ENCODE measurements at regions not wholly inside any gene's neighbourhood (a gene's known extent, or its start where the extent isn't known, plus 50 kb on each side); places are given as distances from the start of the nearest gene placed in this dataset.

GRCh38 chr4:151953795-151954372 is 193.1 kb upstream of the GATB start:
- H3K4me1 Mint-ChIP-seq, result peaks cover 11% of the 10 kb centered on the region
- ATAC-seq (no peak), DNase-seq (no peak)
- peaks cover 15% of the 10 kb centered on the region for H3K27me3 Mint-ChIP-seq
- peaks cover 2% of the 10 kb centered on the region for H3K36me3 Mint-ChIP-seq (ENCODE audit: low read depth)
- H3K27ac Mint-ChIP-seq, result no peak overlapping the region
- H3K4me3 Mint-ChIP-seq, result no peak overlapping the region
- no peaks in the 10 kb centered on the region for H3K9me3 ChIP-seq (ENCODE audit: control insufficient read depth, low read length, poor library complexity, severe bottlenecking)

DNA sequence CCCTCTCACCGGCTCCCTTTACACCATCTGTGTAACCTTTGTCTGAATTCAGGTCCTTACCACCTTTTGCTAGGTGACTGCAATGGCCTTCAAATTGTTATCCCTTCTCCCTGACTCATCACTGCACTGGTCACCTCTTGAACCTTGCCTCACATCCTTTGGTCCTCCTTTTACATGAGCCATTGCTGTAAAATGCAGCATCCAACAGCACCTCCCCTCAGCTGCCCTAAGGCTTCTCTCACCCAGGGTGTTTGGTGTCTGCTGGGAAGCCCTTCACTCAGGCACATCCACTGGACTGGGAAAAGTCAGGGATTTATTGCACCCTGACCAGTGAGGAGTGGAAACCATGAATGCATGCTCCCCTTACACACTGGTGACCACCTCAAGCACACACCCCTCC is 192.5 kb upstream of the GATB start:
- Mint-ChIP-seq H3K4me3 (no peak overlapping the region), H3K36me3 (ENCODE audit: low read depth) (peaks cover 2% of the 10 kb centered on the region), H3K27me3 (peaks cover 15% of the 10 kb centered on the region), H3K4me1 (peaks cover 11% of the 10 kb centered on the region), H3K27ac (peak overlapping the region; percentile 82)
- no peaks in the 10 kb centered on the region for H3K9me3 ChIP-seq (ENCODE audit: control insufficient read depth, low read length, poor library complexity, severe bottlenecking)
- DNase-seq, result no peak
- no peak for ATAC-seq

GRCh38 chr4:151952711-151953254 is 192.0 kb upstream of the GATB start:
- ATAC-seq, result no peak
- DNase-seq, result no peak
- Mint-ChIP-seq H3K4me3 (peak overlapping the region; percentile 8), H3K36me3 (ENCODE audit: low read depth) (peaks cover 2% of the 10 kb centered on the region), H3K27ac (peak overlapping the region; percentile 82), H3K4me1 (peaks cover 11% of the 10 kb centered on the region), H3K27me3 (peaks cover 15% of the 10 kb centered on the region)
- no peaks in the 10 kb centered on the region for H3K9me3 ChIP-seq (ENCODE audit: control insufficient read depth, low read length, poor library complexity, severe bottlenecking)

DNA sequence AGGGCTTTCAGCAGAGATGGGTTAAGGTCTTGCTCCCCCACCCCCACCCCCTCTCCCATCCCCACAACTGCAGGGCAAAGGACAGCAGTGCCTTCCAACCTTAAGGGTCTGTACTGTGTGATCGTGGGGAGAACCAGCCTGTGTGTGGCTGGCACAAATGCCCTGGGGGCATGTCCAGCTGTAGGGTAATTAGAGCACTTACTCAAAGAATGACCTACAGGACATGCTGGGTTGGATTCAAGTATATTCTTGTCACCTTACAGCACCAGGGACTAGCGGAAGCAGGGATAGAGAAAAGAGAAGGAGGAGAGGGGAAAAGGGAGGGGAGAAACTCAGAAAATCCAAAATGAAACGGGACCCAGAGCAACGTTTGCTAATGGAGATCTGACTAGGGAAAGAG is 191.3 kb upstream of the GATB start:
- Mint-ChIP-seq H3K27ac (peak overlapping the region; percentile 82), H3K4me1 (peaks cover 9% of the 10 kb centered on the region), H3K27me3 (peaks cover 12% of the 10 kb centered on the region), H3K4me3 (no peak overlapping the region), H3K36me3 (ENCODE audit: low read depth) (no peaks in the 10 kb centered on the region)
- no peak for ATAC-seq
- DNase-seq, result no peak
- H3K9me3 ChIP-seq (ENCODE audit: control insufficient read depth, low read length, poor library complexity, severe bottlenecking), result no peaks in the 10 kb centered on the region

GRCh38 chr4:151951671-151952050 is 190.9 kb upstream of the GATB start:
- H3K4me1 Mint-ChIP-seq, result peaks cover 9% of the 10 kb centered on the region
- H3K36me3 Mint-ChIP-seq (ENCODE audit: low read depth), result no peaks in the 10 kb centered on the region
- H3K27ac Mint-ChIP-seq, result no peak overlapping the region
- no peak for ATAC-seq
- H3K9me3 ChIP-seq (ENCODE audit: control insufficient read depth, low read length, poor library complexity, severe bottlenecking), result peaks cover 1% of the 10 kb centered on the region
- H3K27me3 Mint-ChIP-seq, result peaks cover 10% of the 10 kb centered on the region
- DNase-seq, result no peak
- H3K4me3 Mint-ChIP-seq, result no peak overlapping the region

GRCh38 chr4:151950993-151951670 is 190.3 kb upstream of the GATB start:
- DNase-seq (no peak), ATAC-seq (no peak)
- Mint-ChIP-seq H3K4me3 (no peak overlapping the region), H3K27ac (no peak overlapping the region), H3K36me3 (ENCODE audit: low read depth) (no peaks in the 10 kb centered on the region), H3K4me1 (peaks cover 9% of the 10 kb centered on the region), H3K27me3 (peaks cover 10% of the 10 kb centered on the region)
- H3K9me3 ChIP-seq (ENCODE audit: control insufficient read depth, low read length, poor library complexity, severe bottlenecking), result peaks cover 2% of the 10 kb centered on the region

DNA sequence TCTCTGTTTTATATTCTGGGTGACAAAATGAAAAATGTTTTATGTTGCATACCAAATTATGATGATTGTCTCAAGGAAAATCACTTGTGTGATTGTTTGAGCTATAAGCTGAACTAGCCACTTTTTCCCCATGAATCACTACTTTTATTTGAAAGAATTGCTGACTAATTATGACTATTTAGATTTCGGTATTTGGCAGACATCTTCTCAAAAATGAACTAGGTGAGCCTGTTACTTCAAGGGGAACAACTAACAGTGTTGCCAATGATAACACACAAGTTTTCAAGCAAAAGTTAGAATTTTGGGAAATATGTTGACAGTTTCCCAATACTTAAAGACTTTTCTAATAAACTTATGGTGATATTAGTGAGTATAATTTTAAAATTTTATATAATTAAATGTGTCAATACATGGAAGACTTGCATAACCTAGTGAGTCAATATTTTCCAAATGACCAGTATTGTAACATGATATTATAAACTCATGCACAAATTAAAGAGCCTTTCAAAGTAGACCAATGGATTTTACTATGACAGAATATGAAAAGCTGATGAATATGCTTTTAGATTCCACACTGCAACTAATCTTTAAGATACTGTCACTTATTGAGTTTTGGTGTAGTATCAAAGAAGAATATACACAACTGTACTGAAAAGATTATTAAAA is 187.7 kb upstream of the GATB start:
- Mint-ChIP-seq H3K36me3 (ENCODE audit: low read depth) (no peaks in the 10 kb centered on the region), H3K27me3 (peaks cover 6% of the 10 kb centered on the region), H3K4me3 (no peak overlapping the region), H3K27ac (no peak overlapping the region), H3K4me1 (peaks cover 9% of the 10 kb centered on the region)
- ATAC-seq (no peak), DNase-seq (no peak)
- H3K9me3 ChIP-seq (ENCODE audit: control insufficient read depth, low read length, poor library complexity, severe bottlenecking), result peaks cover 2% of the 10 kb centered on the region

GRCh38 chr4:151946718-151947117 is 185.9 kb upstream of the GATB start:
- no peak for ATAC-seq
- Mint-ChIP-seq H3K4me1 (no peaks in the 10 kb centered on the region), H3K36me3 (ENCODE audit: low read depth) (no peaks in the 10 kb centered on the region), H3K27me3 (no peaks in the 10 kb centered on the region), H3K4me3 (no peak overlapping the region), H3K27ac (no peak overlapping the region)
- H3K9me3 ChIP-seq (ENCODE audit: control insufficient read depth, low read length, poor library complexity, severe bottlenecking), result peaks cover 2% of the 10 kb centered on the region
- DNase-seq, result no peak

DNA sequence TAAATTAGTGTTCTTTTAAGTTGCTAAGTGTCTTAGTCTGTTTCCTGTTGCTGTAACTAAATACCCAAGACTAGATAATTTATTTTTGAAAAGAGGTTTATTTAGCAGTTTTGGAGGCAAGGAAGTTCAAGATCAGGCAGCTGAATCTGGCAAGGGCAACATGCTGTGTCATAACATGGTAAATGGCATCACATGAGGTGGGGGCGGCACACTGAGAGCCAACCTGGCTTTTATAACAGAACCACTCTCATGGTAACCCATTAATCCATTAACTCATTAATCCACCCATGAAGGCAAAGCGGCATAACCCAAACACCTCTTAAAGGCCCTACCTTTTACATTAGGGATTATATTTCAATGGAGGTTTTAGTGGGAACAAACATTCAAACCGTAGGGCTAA is 182.2 kb upstream of the GATB start:
- peaks cover 2% of the 10 kb centered on the region for H3K9me3 ChIP-seq (ENCODE audit: control insufficient read depth, low read length, poor library complexity, severe bottlenecking)
- H3K36me3 Mint-ChIP-seq (ENCODE audit: low read depth), result no peaks in the 10 kb centered on the region
- peaks cover 6% of the 10 kb centered on the region for H3K4me1 Mint-ChIP-seq
- H3K4me3 Mint-ChIP-seq, result no peak overlapping the region
- ATAC-seq (no peak), DNase-seq (no peak)
- H3K27me3 Mint-ChIP-seq, result no peaks in the 10 kb centered on the region
- no peak overlapping the region for H3K27ac Mint-ChIP-seq

- Mint-ChIP-seq H3K27me3 (no peaks in the 10 kb centered on the region), H3K27ac (no peak overlapping the region), H3K36me3 (ENCODE audit: low read depth) (no peaks in the 10 kb centered on the region), H3K4me3 (no peak overlapping the region), H3K4me1 (peaks cover 6% of the 10 kb centered on the region)
- no peaks in the 10 kb centered on the region for H3K9me3 ChIP-seq (ENCODE audit: control insufficient read depth, low read length, poor library complexity, severe bottlenecking)
- no peak for DNase-seq
- ATAC-seq, result no peak
Observed at GRCh38 chr4:151940926-151941617, 180.3 kb upstream of the GATB start.

DNA sequence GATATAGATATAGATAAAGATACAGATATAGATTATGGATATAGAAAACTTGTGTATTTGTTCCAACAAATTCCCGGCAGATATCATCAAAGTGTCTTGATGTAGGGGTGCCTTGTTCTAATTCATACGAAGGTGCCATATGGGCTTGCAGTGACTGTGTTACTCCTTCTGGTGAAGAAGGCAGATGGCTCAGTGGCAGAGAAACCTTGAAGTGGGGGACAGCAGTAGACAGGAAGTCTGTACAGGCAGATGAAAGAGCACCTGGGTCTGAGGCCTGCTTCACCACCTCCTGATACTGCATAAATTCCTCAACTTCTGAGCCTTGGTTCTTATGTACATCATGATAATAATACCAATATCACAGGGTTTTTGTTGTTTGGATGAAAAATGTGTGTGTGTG is 179.5 kb upstream of the GATB start:
- ATAC-seq (peak; percentile 57), DNase-seq (no peak)
- H3K4me3 Mint-ChIP-seq, result no peak overlapping the region
- no peaks in the 10 kb centered on the region for H3K9me3 ChIP-seq (ENCODE audit: control insufficient read depth, low read length, poor library complexity, severe bottlenecking)
- H3K4me1 Mint-ChIP-seq, result peaks cover 6% of the 10 kb centered on the region
- H3K36me3 Mint-ChIP-seq (ENCODE audit: low read depth), result no peaks in the 10 kb centered on the region
- H3K27ac Mint-ChIP-seq, result no peak overlapping the region
- H3K27me3 Mint-ChIP-seq, result no peaks in the 10 kb centered on the region

DNA sequence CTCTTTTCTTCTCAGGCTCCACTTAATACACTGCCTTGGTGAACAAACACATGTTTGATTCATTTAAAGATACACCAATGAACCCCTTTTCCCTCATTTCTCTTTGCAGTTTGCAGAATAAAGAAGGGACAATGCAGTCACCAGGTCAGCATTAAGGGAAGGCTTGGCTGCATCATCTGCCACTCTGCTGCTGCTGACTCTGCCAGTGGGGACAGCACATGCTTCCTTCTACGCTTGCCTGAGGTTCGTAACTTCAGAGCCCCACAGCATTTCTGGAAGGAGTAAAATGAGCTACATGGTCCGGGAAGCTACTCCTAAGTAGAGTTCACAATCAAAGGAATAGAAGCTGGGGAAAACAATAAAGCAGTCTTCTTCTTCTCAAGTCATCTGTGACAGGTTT is 178.9 kb upstream of the GATB start:
- no peak for ATAC-seq
- no peak overlapping the region for H3K27ac Mint-ChIP-seq
- no peak overlapping the region for H3K4me3 Mint-ChIP-seq

GRCh38 chr4:151935411-151935810 is 174.6 kb upstream of the GATB start:
- Mint-ChIP-seq H3K27ac (no peak overlapping the region), H3K27me3 (no peaks in the 10 kb centered on the region), H3K4me3 (no peak overlapping the region), H3K36me3 (ENCODE audit: low read depth) (no peaks in the 10 kb centered on the region), H3K4me1 (peaks cover 2% of the 10 kb centered on the region)
- no peak for DNase-seq
- ATAC-seq, result no peak
- H3K9me3 ChIP-seq (ENCODE audit: control insufficient read depth, low read length, poor library complexity, severe bottlenecking), result no peaks in the 10 kb centered on the region

More for the DNA sequence above, 178.9 kb upstream of the GATB start:
- H3K9me3 ChIP-seq (ENCODE audit: control insufficient read depth, low read length, poor library complexity, severe bottlenecking), result no peaks in the 10 kb centered on the region
- H3K4me1 Mint-ChIP-seq, result peaks cover 6% of the 10 kb centered on the region
- H3K36me3 Mint-ChIP-seq (ENCODE audit: low read depth), result no peaks in the 10 kb centered on the region
- H3K27me3 Mint-ChIP-seq, result no peaks in the 10 kb centered on the region
- DNase-seq, result no peak

Measured in T-helper 17 cell (primary cell).